Adipocyte (in vitro differentiated cells): ENCODE measurements at regions not wholly inside any gene's neighbourhood (a gene's known extent, or its start where the extent isn't known, plus 50 kb on each side); places are given as distances from the start of the nearest gene placed in this dataset.

Experiments
- DNase-seq: peaks from one replicate; pipeline ENCODE4 v3.0.0-alpha.2; 2015; ENCODE audit warnings: low read depth
- H3K27me3 ChIP-seq: replicated peaks from 2 replicates; pipeline ENCODE4 v1.7.0; 2013; ENCODE audit warnings: mild to moderate bottlenecking, low read length, moderate library complexity; ENCODE audit not compliant: control insufficient read depth, insufficient read depth
- H3K36me3 ChIP-seq: 2 replicates; pipeline ENCODE4 v1.7.0; 2013; ENCODE audit warnings: low read length, mild to moderate bottlenecking, moderate library complexity; ENCODE audit not compliant: control insufficient read depth, insufficient read depth, severe bottlenecking
- H3K4me1 ChIP-seq: 2 replicates; pipeline ENCODE4 v1.7.0; 2013; ENCODE audit warnings: mild to moderate bottlenecking, low read length, moderate library complexity; ENCODE audit not compliant: control insufficient read depth, insufficient read depth
- H3K4me3 ChIP-seq: 2 replicates; pipeline ENCODE4 v1.7.0; 2013; ENCODE audit warnings: mild to moderate bottlenecking, low read length, moderate library complexity
- H3K9ac ChIP-seq: 2 replicates; pipeline ENCODE4 v1.7.0; 2013; ENCODE audit warnings: mild to moderate bottlenecking, low read length, moderate library complexity
- H3K9me3 ChIP-seq: 2 replicates; pipeline ENCODE4 v1.7.0; 2013; ENCODE audit warnings: mild to moderate bottlenecking, low read length, moderate library complexity; ENCODE audit not compliant: control insufficient read depth

DNA sequence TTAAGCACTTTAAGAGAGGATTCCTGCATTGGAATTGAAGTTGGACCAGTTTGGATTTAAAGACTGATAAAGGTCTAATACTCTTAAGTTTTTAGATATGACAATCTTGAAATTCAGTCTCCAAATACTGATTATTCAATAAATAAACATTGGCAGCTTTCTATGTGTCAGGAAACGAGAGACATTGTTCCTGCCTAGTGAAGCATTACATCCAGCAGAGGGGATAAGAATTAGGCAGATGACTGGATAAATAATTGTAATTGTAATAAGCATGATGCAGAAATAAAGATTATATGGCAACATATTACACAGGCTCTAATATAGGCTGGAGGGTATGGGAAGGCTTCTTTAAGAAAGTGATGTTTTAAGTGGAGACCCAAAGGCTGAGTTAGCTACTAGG, 226.5 kb upstream of the MMADHC start:
- Histone ChIP-seq H3K36me3 (no peaks in the 10 kb centered on the region), H3K4me1 (peaks cover 18% of the 10 kb centered on the region), H3K27me3 (no peaks in the 10 kb centered on the region), H3K4me3 (no peak overlapping the region), H3K9ac (no peak overlapping the region), H3K9me3 (peaks cover 3% of the 10 kb centered on the region)
- no peak for DNase-seq

DNA sequence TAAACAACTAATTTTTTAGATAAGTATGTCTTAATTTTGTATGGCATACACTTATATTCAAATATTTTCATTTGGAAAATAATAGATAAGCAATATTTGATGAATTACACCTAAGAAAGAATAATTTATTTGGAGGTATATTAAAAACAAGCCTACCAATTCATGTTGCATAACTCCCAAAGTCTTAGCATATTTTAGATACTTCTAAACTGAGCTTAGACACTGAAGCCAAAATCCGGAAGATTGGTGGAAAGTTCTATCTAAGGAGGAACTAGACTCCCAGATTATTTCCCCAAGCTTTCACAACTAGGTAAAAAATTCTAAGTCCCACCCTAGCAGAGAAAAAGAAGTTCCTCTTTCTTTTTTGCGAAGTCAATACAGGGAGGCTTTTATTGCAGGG, 221.0 kb upstream of the MMADHC start:
- H3K4me3 ChIP-seq, result no peak overlapping the region
- no peaks in the 10 kb centered on the region for H3K4me1 ChIP-seq

DNA sequence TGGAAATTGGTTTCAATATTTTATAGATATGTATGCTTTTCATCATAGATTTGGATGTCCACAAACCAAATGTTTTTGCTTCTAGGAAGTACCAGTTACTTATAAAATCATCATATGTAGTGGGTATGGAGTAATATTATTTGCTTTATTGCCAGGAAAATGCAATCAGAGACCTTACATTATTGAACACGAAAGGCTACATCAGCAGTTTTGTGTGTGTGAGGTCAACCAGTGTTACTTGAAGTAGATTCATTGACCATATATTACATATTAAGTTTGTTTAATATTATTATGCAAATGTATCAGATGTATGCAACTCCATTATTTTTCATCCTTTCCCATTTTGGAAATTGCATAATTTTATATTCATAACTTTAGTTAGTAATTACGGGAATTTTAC, 219.1 kb upstream of the MMADHC start:
- H3K4me1 ChIP-seq, result no peaks in the 10 kb centered on the region
- no peak for DNase-seq

More for the DNA sequence above, 221.0 kb upstream of the MMADHC start:
- no peaks in the 10 kb centered on the region for H3K36me3 ChIP-seq
- H3K27me3 ChIP-seq, result no peaks in the 10 kb centered on the region
- no peak overlapping the region for H3K9ac ChIP-seq
- peaks cover 3% of the 10 kb centered on the region for H3K9me3 ChIP-seq
- peak; percentile 13 for DNase-seq

DNA sequence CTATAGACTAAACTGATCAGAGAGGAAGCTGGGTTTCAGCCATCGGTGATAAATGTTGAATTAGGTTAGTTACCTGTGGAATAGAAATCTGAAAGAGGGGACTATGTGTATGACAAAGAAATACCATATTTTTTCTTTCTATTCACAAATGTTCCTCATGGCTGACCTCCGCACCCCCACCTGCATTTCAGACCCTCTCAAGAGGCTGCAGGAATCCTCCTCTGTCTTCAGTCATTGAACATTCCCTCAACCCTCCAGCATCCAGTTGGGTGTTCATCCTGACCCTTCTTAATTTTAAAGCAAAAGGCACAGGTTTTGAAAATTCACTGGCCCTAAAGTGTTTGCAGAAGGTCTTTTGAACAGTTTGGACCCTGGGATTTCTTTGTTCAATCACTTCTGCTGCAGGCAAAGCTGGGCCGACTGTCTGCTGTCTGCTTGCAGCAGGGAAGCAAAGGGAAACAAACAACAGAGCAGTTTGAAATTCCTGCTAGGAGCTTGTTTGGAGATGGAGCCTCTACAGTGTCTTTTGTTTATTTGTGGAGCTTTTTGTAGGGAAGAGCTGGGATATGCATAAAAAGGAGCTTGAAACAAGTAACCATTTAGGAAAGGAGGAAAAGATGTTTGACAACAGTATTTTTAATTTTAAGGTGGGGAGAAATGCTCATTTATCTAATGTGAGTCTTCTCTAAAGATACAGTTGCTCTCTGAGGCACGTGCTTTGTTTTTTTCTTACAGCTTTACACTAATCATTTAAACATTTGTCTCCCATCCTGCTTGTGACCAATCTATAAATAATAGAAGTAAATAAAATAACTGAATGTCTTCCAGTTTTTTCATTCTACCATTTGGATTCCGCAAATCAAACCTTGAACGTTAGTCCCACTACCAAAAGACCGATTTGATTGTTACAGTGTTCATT, 213.3 kb upstream of the MMADHC start:
- Histone ChIP-seq H3K27me3 (no peaks in the 10 kb centered on the region), H3K4me1 (no peaks in the 10 kb centered on the region), H3K9ac (no peak overlapping the region), H3K9me3 (no peaks in the 10 kb centered on the region), H3K36me3 (no peaks in the 10 kb centered on the region), H3K4me3 (no peak overlapping the region)
- DNase-seq, result no peak

More for the DNA sequence above, 219.1 kb upstream of the MMADHC start:
- Histone ChIP-seq H3K9me3 (peaks cover 3% of the 10 kb centered on the region), H3K27me3 (no peaks in the 10 kb centered on the region), H3K4me3 (no peak overlapping the region), H3K36me3 (no peaks in the 10 kb centered on the region), H3K9ac (no peak overlapping the region)

DNA sequence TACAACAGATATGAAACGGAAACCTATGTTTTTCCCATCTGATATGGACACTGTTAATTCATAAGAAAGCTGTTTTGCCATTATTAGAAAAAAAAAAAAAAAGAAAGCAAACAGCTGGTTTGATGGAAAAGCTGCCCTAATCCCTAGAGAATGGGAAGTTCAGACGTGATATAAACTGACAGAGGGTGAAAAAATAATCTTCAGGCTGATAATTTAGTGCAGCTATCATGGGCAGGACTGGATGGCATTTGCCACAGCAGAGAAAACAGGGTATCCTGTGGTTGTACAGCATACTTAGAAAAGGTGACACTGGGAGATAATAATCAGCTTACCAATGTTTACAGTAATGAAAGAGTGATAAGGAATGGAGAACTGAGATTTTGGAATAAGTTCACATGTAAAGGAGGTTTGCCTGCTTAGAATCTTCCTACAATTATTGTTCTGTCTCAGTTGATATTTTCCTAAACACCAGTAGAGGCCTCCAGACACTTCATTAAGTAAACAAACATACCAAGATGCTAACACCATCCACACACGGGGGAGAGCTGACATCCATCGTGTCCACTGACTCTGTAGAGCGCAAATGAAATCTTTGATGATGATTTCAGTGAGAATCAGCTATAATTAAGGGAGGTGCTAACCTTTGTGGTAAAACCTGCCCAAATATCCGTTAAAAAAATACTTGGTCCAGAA, 211.6 kb upstream of the MMADHC start:
- Histone ChIP-seq H3K27me3 (no peaks in the 10 kb centered on the region), H3K9me3 (no peaks in the 10 kb centered on the region), H3K4me1 (no peaks in the 10 kb centered on the region), H3K9ac (no peak overlapping the region), H3K4me3 (no peak overlapping the region), H3K36me3 (no peaks in the 10 kb centered on the region)
- peak; percentile 44 for DNase-seq

DNA sequence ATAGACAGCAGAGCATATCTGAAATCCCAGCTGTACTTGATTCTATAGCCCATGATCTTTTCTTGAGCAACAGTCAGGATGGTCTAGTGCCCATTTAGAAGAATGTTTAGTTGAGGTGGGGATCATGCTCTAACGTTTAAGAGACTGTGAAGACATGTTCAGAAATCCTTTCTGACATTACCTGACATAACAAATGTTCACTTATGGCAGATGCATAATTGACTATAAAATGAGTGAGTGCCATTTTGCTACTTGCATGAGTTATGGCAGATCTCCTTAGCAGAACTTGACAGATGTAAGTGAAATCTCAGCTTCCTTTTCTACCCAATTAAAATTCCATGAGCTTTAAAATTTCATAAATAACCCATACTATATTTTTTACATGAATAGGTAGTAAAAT, 209.5 kb upstream of the MMADHC start:
- H3K9ac ChIP-seq, result no peak overlapping the region
- no peaks in the 10 kb centered on the region for H3K27me3 ChIP-seq
- H3K4me1 ChIP-seq, result no peaks in the 10 kb centered on the region
- no peak for DNase-seq
- H3K4me3 ChIP-seq, result no peak overlapping the region
- H3K9me3 ChIP-seq, result no peaks in the 10 kb centered on the region
- no peaks in the 10 kb centered on the region for H3K36me3 ChIP-seq

DNA sequence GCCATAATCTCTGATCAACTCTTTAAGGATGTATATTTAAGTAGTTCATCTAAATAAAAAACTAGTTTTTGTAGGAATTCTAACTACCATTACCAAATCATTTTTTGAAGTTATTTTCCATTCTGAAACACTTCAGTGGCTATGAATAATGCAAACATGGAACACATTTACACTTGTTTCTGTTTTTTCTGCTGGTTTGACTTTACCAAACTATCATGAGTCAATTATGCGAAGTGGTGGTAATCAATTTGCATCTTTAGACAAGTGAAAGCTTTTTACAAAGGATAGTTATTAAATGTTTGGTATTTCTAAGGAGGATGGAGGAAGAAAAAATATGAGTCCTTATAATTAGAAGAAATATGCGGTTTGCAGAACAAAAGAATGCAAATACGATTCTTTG, 202.0 kb upstream of the MMADHC start:
- Histone ChIP-seq H3K4me3 (no peak overlapping the region), H3K27me3 (no peaks in the 10 kb centered on the region), H3K36me3 (no peaks in the 10 kb centered on the region), H3K9ac (no peak overlapping the region), H3K9me3 (no peaks in the 10 kb centered on the region), H3K4me1 (no peaks in the 10 kb centered on the region)
- no peak for DNase-seq

DNA sequence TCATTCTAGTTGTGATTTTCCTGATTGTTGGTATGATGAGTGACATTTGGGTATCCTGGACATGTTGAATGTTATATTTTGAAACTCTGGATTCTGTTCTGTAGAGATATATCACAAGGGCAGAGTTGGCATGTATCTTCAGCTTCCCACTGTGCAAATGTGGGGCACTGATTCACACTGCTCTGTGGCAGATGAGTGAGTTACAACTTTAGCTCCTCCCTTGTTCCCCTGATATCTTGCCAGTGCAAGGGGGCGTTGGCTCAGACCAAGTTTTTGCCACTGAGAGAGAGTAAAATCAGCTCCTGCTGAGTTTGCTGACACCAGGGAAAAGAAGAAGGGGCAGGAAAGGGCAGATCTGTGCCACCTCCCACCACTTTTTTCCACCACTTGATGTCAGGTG, 199.6 kb upstream of the MMADHC start:
- no peaks in the 10 kb centered on the region for H3K36me3 ChIP-seq
- DNase-seq, result no peak
- H3K4me3 ChIP-seq, result no peak overlapping the region
- H3K4me1 ChIP-seq, result no peaks in the 10 kb centered on the region
- no peak overlapping the region for H3K9ac ChIP-seq
- H3K9me3 ChIP-seq, result no peaks in the 10 kb centered on the region
- H3K27me3 ChIP-seq, result no peaks in the 10 kb centered on the region

DNA sequence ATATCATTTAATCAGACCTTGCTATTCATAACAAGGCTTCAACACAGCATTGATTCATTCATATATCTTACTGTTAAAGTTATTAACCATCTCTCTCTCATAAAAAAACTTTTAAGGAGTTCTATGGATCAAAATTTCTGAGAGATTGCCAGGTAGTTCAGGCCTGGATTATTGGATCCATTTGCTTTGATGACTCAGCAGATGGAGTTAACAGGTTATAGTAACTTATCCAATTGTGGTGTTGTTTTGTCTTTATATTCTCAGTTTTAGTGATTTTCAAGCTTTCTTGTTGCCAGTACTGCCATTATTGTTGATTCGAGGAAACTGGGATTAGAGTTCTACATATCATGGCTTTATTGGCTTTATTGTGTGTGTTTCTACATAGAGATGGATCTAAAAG, 195.7 kb upstream of the MMADHC start:
- Histone ChIP-seq H3K4me3 (no peak overlapping the region), H3K9ac (no peak overlapping the region), H3K4me1 (no peaks in the 10 kb centered on the region), H3K36me3 (no peaks in the 10 kb centered on the region), H3K9me3 (no peaks in the 10 kb centered on the region), H3K27me3 (no peaks in the 10 kb centered on the region)
- no peak for DNase-seq

DNA sequence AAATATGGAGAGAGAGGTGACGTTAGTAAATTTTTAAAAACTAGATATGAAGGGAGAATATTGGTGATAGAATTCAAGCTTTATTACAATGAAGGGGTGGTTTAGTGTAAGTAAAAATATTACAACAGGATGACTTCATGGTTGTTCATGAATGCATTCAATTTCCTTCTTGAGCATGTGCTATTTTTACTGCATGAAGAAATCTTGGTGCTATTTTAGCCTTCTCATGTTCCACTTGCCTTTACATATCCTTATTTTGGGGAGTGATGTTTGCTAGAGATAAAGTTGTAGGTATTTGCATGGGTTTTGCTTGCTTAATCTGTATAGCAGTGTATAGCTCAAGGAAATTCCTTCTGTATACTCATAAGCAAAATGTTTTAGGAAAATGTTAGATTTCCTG, 195.0 kb upstream of the MMADHC start:
- H3K4me1 ChIP-seq, result no peaks in the 10 kb centered on the region
- no peaks in the 10 kb centered on the region for H3K36me3 ChIP-seq
- no peaks in the 10 kb centered on the region for H3K27me3 ChIP-seq
- H3K4me3 ChIP-seq, result no peak overlapping the region
- peak; percentile 53 for DNase-seq
- no peaks in the 10 kb centered on the region for H3K9me3 ChIP-seq
- H3K9ac ChIP-seq, result no peak overlapping the region

DNA sequence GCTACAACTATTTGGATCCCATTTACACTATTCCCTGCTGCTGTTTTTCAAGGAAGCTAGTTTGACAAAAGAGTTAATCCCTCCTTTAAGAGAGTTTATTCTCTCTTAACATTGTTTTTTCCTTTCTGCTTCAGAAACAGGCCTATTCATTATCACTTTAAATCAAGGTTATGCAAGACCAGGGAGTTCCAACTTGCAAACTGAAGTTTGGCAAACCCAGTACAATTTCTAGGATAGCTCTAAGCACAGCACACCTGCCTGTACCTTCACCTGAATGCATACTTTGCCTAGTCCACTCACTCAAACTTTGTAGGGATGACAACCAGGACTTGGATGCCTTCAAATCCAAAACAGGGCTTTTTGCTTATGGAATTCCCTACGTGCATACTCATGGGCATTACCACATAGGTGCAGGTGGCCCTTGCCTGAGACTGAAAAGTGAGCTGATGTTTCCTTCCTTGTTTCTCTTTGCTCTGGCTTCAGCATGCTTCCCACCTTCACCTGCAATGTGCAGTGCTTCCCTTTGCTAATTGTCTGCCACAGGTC, 193.8 kb upstream of the MMADHC start:
- no peak for DNase-seq
- H3K27me3 ChIP-seq, result no peaks in the 10 kb centered on the region
- H3K9me3 ChIP-seq, result no peaks in the 10 kb centered on the region
- H3K36me3 ChIP-seq, result no peaks in the 10 kb centered on the region
- no peak overlapping the region for H3K4me3 ChIP-seq
- H3K9ac ChIP-seq, result no peak overlapping the region
- H3K4me1 ChIP-seq, result no peaks in the 10 kb centered on the region
